PC-9 (cell line): ENCODE measurements at regions not wholly inside any gene's neighbourhood (a gene's known extent, or its start where the extent isn't known, plus 50 kb on each side); places are given as distances from the start of the nearest gene placed in this dataset.

Experiments
- BruUV-seq: library from RNA; stranded (reverse); fragments of 400-500 nt; replicated peaks from 2 replicates; lab custom pipeline; 2021; lab: Mats Ljungman, UMichigan
- CTCF ChIA-PET: fragments of 300-600 bp; sonication (Branson Sonifier 250); formaldehyde crosslinking; loops from one replicate; lab custom pipeline; 2022; ENCODE audit warnings: antibody characterized with exemption; lab: Charles Lee
- POLR2A ChIA-PET: fragments of 300-600 bp; sonication (Branson Sonifier 250); formaldehyde crosslinking; loops from one replicate; lab custom pipeline; 2022; ENCODE audit warnings: antibody characterized with exemption; ENCODE audit not compliant: unreplicated experiment; lab: Charles Lee
- DNase-seq, 2 experiments: peaks; one replicate each; pipeline versions ENCODE4 v3.0.0 to v3.0.0-alpha.2; 2015 to 2022; ENCODE audit warnings: mixed read lengths in 1 of 2
- H2AFZ ChIP-seq: fragments of 200-600 bp; sonication (generic); 2 replicates; pipeline ENCODE4 v1.8.1; 2017; ENCODE audit warnings: antibody characterized with exemption
- H3F3A ChIP-seq: fragments of 200-600 bp; sonication (generic); 2 replicates; pipeline ENCODE4 v1.8.1; 2017; ENCODE audit warnings: antibody characterized with exemption, mild to moderate bottlenecking, low read depth; ENCODE audit not compliant: insufficient read depth
- H3K27ac ChIP-seq: fragments of 200-600 bp; sonication (generic); 2 replicates; pipeline ENCODE4 v1.6.1; 2016; ENCODE audit warnings: mixed run types
- H3K27me3 ChIP-seq: fragments of 200-600 bp; sonication (generic); 2 replicates; pipeline ENCODE4 v1.6.1; 2016; ENCODE audit warnings: low read depth, mixed run types; ENCODE audit not compliant: insufficient read depth
- H3K36me3 ChIP-seq: fragments of 200-600 bp; sonication (generic); 2 replicates; pipeline ENCODE4 v1.6.1; 2016; ENCODE audit warnings: low read depth, mixed run types
- H3K4me1 ChIP-seq: fragments of 200-600 bp; sonication (generic); replicated peaks from 2 replicates; pipeline ENCODE4 v1.6.1; 2016; ENCODE audit warnings: mixed run types; ENCODE audit not compliant: insufficient read depth
- H3K4me2 ChIP-seq: fragments of 200-600 bp; sonication (generic); 2 replicates; pipeline ENCODE4 v1.6.1; 2017; ENCODE audit warnings: mixed run types
- H3K4me3 ChIP-seq: fragments of 200-600 bp; sonication (generic); 2 replicates; pipeline ENCODE4 v1.6.1; 2016; ENCODE audit warnings: mixed run types
- H3K79me2 ChIP-seq: fragments of 200-600 bp; sonication (generic); 2 replicates; pipeline ENCODE4 v1.6.1; 2017; ENCODE audit warnings: low read depth, mixed run types
- H3K9me2 ChIP-seq: fragments of 200-600 bp; sonication (generic); 2 replicates; pipeline ENCODE4 v1.8.1; 2017; ENCODE audit warnings: mild to moderate bottlenecking; ENCODE audit not compliant: insufficient read depth
- H3K9me3 ChIP-seq: fragments of 200-600 bp; sonication (generic); 2 replicates; pipeline ENCODE4 v1.8.1; 2016; ENCODE audit warnings: low read depth; ENCODE audit not compliant: insufficient read depth
- H4K20me1 ChIP-seq: fragments of 200-600 bp; sonication (generic); 2 replicates; pipeline ENCODE4 v1.8.1; 2017; ENCODE audit not compliant: insufficient read depth
- EZH2 ChIP-seq: fragments of 200-600 bp; sonication (generic); IDR thresholded peaks from 2 replicates; pipeline ENCODE4 v1.8.0; 2017; ENCODE audit warnings: antibody characterized with exemption, low read depth
- intact Hi-C: fragments of 100-400 bp; cut with micrococcal nuclease; formaldehyde crosslinking; loops from one replicate; pipeline ENCODE4 v1.10.0; 2022; ENCODE audit not compliant: unreplicated experiment
- TF ChIP-seq, protein P1 (sequence below): fragments of 200-600 bp; sonication (generic); conservative IDR thresholded peaks from 2 replicates; pipeline ENCODE4 v1.6.1; 2017; ENCODE audit warnings: mixed run types, antibody characterized with exemption, mild to moderate bottlenecking, moderate library complexity

- no peaks in the 10 kb centered on the region for H3K4me1 ChIP-seq
- no peak overlapping the region for H2AFZ ChIP-seq
- no peak for DNase-seq
- no peaks in the 10 kb centered on the region for H3K27me3 ChIP-seq
- CTCF ChIA-PET: interaction anchor here (0.6 kb wide), 1 partner anchor 14 kb away, joined by 7 read pairs; no protein-coding TSS in a partner anchor
- no peak overlapping the region for H3K27ac ChIP-seq
- H3K9me2 ChIP-seq: no peaks in the 10 kb centered on the region
- no peaks in the 10 kb centered on the region for H3K79me2 ChIP-seq
- H3K9me3 ChIP-seq: no peaks in the 10 kb centered on the region
- POLR2A ChIA-PET: no interaction called here
- no peaks in the 10 kb centered on the region for H3K36me3 ChIP-seq
- no TSS peak for BruUV-seq
- intact Hi-C loops: no loop called here
- no peaks in the 10 kb centered on the region for H4K20me1 ChIP-seq
- H3K4me3 ChIP-seq: no peak overlapping the region
- no peaks in the 10 kb centered on the region for H3F3A ChIP-seq
- no peak overlapping the region for H3K4me2 ChIP-seq
- TF ChIP-seq EZH2: no peak
- TF ChIP-seq, protein P1, sequence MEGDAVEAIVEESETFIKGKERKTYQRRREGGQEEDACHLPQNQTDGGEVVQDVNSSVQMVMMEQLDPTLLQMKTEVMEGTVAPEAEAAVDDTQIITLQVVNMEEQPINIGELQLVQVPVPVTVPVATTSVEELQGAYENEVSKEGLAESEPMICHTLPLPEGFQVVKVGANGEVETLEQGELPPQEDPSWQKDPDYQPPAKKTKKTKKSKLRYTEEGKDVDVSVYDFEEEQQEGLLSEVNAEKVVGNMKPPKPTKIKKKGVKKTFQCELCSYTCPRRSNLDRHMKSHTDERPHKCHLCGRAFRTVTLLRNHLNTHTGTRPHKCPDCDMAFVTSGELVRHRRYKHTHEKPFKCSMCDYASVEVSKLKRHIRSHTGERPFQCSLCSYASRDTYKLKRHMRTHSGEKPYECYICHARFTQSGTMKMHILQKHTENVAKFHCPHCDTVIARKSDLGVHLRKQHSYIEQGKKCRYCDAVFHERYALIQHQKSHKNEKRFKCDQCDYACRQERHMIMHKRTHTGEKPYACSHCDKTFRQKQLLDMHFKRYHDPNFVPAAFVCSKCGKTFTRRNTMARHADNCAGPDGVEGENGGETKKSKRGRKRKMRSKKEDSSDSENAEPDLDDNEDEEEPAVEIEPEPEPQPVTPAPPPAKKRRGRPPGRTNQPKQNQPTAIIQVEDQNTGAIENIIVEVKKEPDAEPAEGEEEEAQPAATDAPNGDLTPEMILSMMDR: no peak
Observed at GRCh38 chr7:124413029-124413428, 352.6 kb downstream of the GPR37 start.

DNA sequence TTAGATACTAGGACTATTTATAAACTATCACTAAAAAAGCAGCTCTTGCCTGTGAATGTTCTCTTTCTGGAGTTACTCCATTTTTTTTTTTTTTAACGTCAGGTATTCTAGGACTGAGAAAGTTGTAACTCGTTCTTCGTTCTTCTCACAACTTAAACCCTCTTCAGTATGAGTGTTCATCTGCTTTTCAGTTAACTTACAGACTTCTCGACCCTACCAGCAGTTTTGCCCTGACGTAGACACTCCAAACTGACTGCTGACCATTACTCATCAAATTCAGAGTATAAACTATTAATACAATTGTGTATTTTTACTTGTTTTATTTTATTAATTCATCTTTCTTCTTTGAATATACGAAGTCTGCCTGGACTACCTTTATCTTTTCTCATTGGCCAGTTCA, 353.1 kb downstream of the GPR37 start:
- Histone ChIP-seq H3K9me2 (no peaks in the 10 kb centered on the region), H3F3A (no peaks in the 10 kb centered on the region), H4K20me1 (no peaks in the 10 kb centered on the region), H3K27ac (no peak overlapping the region), H3K36me3 (no peaks in the 10 kb centered on the region), H3K4me2 (no peak overlapping the region), H3K4me1 (no peaks in the 10 kb centered on the region), H3K27me3 (no peaks in the 10 kb centered on the region), H3K9me3 (no peaks in the 10 kb centered on the region), H2AFZ (no peak overlapping the region), H3K79me2 (no peaks in the 10 kb centered on the region), H3K4me3 (no peak overlapping the region)
- TF ChIP-seq, protein P1: no peak
- no peak for TF ChIP-seq EZH2
- POLR2A ChIA-PET: interaction anchor here (0.6 kb wide), 1 partner anchor 65 kb away, joined by 11 read pairs; no protein-coding TSS in a partner anchor
- no peak for DNase-seq
- BruUV-seq: no TSS peak
- CTCF ChIA-PET: no interaction called here
- intact Hi-C loops: no loop called here

- no peaks in the 10 kb centered on the region for H4K20me1 ChIP-seq
- no peak for TF ChIP-seq EZH2
- TF ChIP-seq, protein P1: no peak
- H3K79me2 ChIP-seq: no peaks in the 10 kb centered on the region
- no peaks in the 10 kb centered on the region for H3K9me3 ChIP-seq
- H3K4me2 ChIP-seq: no peak overlapping the region
- H2AFZ ChIP-seq: no peak overlapping the region
- H3K4me1 ChIP-seq: no peaks in the 10 kb centered on the region
- H3K9me2 ChIP-seq: no peaks in the 10 kb centered on the region
- CTCF ChIA-PET: no interaction called here
- intact Hi-C loops: no loop called here
- no peaks in the 10 kb centered on the region for H3F3A ChIP-seq
- POLR2A ChIA-PET: interaction anchor here (0.6 kb wide), 1 partner anchor 65 kb away, joined by 11 read pairs; no protein-coding TSS in a partner anchor
- H3K27ac ChIP-seq: no peak overlapping the region
- no peaks in the 10 kb centered on the region for H3K27me3 ChIP-seq
- BruUV-seq: no TSS peak
- no peak for DNase-seq
- H3K4me3 ChIP-seq: no peak overlapping the region
- no peaks in the 10 kb centered on the region for H3K36me3 ChIP-seq
Observed at GRCh38 chr7:124411796-124412195, 353.8 kb downstream of the GPR37 start.
